Medulla oblongata (tissue), 1 donor: ENCODE measurements at regions not wholly inside any gene's neighbourhood (a gene's known extent, or its start where the extent isn't known, plus 50 kb on each side); places are given as distances from the start of the nearest gene placed in this dataset.

Experiments
- DNase-seq: peaks from one replicate; pipeline ENCODE4 v3.0.0-alpha.2; 2015; ENCODE audit errors: extremely low spot score

DNA sequence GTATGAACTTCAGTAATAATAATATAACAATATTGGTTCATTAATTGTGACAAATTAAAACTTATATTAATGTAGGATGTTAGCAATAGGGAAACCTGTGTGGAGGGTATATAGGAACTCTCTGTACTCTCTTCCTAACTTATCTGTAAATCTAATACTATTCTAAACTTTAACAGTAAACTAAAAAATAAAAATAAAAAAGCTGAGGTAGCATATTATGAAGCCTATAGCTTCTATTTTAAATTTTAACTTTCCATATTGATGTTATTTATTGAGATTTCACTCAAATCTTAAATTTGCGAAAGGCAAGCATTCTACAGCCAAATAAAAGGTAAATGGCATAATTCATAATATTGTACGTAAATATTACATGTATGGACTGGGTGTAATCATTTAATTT lies 326.4 kb downstream of the MEI4 start:
- DNase-seq: no peak

DNA sequence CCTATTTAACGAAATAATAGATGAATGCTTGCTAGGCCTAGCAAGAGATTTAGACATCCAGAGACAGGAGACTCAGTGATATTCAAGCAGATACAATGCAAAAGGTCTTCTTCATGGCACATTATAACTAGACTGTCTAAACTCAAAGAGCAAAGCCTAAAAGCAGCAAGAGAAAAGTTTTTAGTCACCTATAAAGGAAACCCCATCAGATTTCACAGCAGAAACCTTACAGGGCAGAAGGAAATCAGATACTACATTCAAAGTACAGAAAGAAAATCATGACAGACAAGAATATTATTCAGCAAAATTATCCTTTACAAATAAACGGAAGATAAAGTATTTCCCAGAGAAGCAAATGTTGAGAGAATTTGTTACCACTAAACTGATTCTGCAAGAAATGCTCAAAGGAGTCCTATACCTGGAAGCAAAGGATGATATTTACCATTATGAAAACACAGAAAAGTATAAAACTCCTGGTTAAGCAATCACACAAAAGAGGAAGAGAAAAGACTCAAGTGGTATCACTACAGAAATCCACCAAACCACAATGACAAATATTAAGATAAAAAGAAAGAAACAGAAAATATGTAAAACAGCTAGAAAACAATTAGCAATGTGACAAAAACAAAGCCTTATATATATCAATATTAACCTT lies 333.7 kb downstream of the MEI4 start:
- DNase-seq: no peak

DNA sequence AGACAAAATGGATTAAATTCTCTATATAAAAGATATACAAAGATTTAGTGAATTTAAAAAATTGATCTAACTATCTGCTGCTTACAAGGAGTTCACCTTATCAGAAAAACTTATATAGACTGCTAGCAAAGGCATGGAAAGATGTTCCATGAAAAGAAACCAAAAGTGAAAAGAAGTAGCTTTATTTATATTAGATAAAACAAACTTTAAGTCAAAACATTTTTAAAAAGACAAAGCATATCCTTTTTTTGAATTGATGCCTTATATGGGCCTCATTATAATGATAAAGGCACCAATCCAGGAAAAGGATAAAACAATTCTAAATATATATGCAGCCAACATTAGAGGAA lies 334.2 kb downstream of the MEI4 start:
- no peak for DNase-seq

DNA sequence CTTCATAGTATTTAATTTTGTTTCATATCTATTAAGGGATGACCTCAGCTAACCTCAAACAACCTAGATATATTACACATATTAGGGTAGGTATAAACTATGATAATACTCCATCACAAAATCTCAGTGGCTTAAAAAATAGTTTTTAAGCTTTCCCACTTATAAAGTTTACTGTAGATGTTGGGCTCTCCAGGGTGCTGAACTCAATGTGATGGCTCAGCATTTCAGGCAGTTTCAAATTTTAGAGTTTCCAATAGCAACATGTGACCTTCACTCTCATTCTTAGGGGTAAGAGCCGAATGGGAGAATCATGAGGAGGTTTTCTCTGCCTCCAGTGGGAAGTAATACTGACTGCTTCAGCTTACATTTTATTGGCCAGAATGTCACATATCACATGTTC lies 357.3 kb downstream of the MEI4 start:
- no peak for DNase-seq

DNA sequence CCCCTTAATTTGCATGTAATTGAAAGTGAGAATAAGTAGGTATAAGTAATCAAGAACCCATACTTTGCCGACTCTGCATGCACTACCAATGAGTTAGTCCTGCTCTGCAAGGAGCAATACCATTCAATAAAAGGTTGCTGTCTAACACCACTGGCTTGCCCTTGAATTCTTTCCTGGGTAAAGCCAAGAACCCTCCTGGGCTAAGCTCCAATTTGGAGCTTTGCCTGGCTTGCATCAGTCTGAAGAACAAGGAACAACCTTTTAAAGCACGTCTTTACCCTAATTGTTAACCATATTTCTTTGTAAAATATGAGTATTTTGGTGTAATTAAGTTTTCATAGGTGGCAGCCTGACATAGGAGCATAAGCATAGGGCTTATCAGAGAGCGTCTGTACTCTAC lies 367.7 kb downstream of the MEI4 start:
- no peak for DNase-seq

DNA sequence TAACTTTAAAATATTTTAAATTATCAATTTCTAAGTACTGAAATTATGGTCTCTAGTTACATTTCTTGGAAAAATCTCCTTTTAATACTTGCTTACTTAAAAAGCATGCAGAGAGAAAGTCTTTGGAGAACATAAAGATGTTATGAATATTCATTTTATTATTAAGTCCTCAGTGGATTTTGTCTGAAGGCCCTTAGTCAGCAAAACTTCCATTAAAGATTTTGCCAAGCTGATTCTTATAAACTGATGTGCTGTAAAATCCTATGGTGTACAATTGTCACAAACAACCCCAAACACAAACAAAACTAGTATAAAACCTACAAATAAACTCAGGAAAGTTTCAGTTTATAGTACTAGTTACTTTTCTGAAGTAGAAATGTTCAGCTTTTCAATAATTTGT lies 372.7 kb downstream of the MEI4 start:
- no peak for DNase-seq

DNA sequence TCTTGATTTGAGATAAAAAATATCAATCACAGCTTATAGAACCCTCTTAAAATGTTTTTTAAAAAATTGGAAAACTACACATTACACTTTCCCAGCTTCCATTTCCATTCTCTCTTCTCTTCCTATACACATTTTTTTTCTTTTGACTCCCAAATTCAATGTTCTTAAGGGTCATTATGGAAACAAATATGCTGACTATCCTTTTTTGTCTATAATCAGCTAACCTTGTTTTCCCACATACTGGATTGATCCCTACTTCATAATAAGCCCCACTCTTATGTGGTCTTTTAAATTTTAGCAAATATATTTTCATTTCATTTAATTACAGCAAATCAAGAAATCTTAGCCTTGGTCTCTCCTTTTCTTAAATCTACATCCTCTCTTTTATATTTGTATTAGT lies 378.4 kb downstream of the MEI4 start:
- DNase-seq: no peak

DNA sequence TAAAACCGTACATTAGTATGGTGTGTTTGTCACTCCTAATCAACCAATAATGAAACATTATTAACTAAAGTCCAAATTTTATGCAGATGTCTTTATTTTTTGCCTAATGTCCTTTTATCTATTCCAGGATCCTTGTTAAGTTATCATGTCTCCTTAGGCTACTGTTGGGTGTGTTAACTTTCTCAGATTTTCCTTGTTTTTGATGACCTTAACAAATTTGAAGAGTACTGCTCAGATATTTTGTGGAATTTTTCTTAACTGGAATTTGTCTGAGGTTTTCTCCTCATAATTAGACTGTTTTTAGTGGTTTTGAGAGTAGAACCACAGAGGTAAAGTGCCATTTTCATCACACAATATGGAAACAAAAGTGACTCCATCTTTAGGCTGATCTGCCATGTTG lies 406.3 kb downstream of the MEI4 start:
- no peak for DNase-seq

DNA sequence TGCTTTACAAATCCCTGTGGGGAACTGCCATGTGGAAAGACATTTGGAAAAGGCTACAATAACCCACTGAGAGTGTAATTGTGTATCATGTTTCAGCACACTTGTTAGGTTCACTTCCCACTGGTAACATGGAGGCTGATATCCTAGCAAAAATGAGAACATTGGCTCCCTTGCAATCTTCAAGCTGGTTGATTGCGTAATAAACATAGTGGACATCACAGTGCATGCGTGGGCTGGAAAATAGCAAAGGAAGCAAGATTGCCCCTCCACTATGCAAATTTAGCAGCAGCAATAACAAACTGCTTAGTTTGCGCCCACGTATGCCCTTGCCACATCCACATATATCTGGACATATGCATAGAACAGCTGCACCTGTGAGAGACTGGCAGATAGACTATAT lies 410.2 kb downstream of the MEI4 start:
- no peak for DNase-seq

DNA sequence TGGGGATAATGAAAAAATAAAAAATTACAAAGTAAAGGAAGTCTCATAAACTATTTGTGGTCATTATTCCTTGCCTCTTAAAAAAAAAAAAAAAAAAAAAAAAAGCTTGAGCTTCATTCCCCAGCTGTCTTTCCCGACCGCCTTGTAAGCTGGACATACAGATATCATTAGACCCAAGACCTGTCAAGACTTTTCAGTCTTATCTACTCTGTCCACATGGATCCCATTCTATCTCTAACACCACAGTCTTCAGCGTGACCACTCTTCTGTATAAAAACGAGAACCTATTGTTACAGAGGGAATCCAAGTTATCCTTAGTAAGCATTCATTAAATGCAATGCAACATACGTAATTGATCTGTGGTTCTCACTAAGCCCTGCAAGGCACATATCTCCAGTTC lies 423.5 kb downstream of the MEI4 start:
- no peak for DNase-seq

DNA sequence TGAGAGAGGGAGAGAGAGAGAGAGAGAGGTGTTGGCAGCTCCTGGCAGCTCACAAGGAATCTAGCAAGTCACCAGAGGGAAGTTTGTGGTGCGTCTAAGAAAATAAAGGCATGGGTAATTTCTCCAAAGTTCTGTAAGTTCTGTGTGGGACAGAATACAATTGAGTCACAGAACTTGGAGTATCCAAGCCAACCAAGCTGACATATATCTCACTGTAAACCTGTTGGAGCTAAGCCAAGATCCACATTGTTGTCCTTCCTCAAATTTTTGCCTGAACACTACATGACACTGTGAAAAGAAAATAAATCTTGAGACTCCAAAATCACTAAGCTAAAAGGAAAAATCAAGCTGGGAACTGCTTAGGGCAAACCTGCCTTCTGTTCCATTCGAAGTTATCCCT lies 436.7 kb downstream of the MEI4 start:
- DNase-seq: no peak

DNA sequence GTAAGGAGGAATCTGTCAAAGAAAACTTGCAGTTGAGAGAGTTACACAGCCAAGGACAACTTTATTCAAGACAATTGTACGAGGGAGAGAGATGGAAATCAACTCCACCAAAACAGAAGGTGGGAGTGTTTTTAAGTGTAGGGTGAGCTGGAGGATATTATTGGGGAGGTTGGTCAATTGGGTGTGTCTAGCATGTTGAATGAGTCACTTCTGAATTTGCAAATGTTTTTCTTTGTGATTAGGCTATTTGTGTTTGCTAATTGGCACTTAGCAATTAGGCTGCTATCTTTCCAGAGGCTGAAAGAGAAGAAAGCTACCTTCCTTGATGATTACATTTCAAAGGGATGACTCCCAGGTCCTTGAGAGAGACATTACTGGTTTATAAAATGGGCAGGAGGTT lies 441.1 kb downstream of the MEI4 start:
- DNase-seq: no peak

DNA sequence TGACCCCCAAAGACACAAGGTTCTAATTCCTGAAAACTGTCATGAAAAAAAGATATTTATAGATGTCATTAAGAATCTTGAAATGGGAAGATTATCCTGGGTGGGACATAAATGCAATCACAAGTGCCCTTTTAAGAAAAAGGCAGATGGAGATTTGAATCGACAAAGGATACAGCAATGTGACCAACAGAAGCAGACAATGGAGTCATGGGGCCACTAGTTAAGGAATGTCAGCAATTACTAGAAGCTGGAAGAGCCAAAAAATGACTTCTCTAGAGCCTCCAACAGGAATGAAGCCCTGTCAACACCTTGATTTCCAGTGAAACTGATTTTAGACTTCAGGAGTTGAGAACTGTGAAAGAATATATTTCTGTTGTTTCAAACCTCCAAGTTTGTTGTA lies 448.5 kb downstream of the MEI4 start:
- DNase-seq: no peak

DNA sequence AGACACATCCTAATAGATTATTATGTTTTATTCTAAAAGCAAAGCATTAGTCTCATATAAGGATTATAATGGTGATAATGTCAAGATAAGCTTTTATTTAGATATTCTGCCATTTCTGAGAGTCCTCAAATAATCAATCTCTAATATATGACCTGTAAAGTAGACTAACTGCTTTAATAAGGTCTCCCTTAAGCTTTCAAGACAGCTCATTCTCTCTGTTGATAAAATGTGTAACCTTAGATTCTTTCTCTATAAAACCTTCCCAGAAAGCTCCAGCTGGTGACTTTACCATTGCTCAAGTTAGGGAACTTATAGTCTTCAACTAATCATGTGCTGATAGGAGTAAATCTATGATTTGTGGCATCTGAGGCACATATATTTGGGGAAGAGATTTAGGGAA lies 457.8 kb downstream of the MEI4 start:
- no peak for DNase-seq

DNA sequence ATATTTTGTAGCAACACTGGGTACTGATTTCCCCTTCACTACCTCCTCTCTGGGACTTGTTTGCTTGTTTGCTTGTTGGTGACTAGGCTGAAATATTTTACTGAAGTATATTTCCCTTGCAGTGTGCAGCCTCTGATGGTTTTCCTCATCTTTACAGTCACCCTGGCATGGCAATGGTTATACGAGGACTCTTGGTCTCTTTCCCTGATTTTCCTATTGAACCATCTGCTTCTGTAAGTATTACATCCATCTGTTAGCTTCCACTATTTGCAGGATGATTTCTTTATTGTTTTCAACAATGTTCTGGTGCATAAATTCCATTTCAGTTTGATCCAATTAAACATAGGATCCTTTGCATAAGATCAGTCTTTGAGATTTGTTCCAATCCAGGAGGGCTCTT lies 465.1 kb downstream of the MEI4 start:
- no peak for DNase-seq

DNA sequence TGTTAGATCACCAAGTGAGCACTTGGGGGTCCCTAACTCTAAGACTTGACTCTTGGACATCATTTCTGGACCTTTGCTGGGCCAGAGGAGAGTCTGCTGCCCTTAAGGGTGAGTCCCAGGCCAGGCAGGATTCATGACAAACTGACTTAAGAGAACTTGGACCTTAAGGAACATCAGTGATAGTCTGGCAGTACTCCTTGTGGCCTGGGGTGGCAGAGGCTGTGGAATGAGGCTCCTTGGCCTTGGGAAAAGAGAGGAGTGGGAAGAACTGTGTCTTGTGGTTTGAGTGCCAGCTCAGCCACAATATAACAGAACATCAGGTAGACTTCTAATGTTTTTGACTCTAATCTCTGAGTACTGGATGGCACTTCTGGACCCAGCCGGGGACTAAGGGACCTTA lies 478.7 kb downstream of the MEI4 start:
- no peak for DNase-seq

DNA sequence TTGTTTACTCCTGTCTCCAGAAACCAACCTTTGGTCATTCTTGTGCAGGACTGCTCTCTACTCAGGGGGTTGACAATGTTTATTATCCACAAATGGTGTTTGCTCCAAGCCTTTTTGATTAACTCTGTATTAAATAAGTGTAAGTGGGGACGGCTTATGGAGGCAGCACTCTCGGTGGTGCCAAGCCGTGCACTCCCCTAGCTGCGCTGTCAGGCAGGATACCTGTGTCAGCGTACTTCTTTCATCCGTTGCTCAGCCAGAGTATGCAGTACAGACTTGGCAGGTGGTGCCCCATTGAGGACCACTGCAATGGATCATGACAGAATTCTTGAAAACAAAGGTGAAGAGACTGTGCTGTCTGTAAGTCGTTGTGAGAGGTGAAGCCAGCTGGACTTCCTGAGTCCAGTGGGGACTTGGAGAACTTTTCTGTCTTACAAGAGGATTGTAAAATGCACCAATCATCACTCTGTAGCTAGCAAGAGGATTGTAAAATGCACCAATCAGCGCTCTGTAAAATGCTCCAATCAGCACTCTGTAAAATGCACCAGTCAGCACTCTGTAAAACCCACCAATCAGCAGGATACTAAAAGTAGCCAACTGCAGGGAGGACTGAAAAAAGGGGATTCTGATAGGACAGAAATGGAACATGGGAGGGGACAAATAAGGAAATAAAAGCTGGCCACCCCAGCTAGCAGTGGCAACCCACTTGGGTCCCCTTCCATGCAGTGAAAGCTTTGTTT lies 480.0 kb downstream of the MEI4 start:
- no peak for DNase-seq

DNA sequence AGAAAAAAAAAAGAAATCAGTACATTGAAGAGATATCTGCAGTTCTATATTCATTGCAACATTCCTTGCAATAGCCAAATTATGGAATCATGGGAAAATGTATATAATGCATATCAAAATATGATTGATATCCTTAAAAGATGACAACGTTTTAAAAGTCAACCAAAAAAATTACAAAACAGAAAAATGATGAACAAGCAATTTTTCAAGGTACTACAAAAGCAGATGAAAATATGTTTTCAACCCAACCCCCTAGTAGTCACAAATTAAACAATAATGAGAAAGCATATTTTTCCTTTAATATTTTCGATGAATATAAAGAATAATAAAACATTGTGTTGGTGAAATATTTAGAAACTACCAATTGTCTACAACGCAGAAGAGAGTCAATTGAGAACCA lies 497.6 kb downstream of the MEI4 start:
- no peak for DNase-seq

DNA sequence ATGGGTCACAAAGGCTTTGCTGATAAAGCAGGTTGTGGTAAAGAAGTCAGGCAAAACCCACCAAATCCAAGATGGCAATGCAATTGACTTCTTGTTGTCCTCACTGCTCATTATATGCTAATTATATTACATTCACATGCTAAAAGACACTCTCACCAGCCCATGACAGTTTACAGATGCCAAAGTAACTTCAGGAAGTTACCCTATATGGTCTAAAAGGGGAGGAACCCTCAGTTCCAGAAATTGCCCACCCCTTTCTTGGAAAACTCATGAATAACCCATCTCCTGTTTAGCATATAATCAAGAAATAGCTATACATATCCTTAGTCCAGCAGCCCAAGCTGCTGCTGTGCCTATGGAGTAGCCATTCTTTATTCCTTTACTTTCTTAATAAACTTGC lies 501.1 kb downstream of the MEI4 start:
- DNase-seq: no peak

DNA sequence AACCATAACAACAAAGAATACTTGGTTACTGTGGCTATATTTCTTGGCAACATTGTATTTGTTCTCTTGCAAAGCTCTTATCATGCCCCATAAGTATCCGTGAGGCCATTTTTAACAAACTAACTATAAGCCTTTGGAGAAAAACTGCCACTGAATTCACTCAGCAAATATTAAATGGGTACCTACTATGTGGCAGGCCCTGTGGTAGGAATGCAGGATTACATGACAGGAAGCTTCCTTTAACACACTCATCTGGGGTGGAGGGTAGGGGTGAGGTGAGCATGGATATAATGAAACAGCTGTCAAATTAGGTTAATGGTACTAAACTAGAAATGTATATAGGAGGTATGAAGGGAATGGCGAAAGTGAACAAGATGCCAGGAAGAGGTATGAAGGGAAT lies 504.8 kb downstream of the MEI4 start:
- no peak for DNase-seq

DNA sequence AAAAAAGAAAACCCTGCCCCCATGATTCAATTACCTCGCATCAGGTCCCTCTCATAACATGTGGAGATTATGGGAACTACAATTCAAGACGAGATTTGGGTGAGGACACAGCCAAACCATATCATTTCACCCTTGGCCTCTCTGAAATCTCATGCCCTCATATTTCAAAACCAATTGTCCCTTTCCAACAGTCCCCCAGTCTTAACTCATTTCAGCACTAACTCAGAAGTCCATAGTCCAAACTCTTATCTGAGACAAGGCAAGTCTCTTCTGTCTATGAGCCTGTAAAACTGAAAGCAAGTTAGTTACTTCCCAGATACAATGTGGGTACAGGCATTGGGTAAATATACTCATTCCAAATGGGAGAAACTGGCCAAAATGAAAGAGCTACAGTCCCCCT lies 536.1 kb downstream of the MEI4 start:
- no peak for DNase-seq

DNA sequence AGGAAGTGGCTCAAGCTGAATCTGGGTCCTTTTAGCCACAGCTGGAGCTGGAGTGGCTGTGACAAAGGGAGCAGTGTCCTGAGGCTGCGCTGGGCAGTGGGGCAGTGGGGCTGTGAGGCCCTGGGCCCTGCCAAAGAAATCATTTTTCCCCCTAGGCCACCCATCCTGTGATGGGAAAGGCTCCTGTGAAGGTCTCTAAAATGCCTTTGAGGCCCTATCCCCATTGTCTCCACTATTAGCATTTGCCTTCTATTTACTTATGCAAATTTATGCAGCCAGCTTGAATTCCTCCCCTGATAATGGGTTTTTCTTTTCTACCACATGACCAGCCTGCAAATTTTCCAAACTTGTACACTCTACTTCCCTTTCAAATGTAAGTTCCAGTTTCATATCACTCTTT lies 539.2 kb downstream of the MEI4 start:
- DNase-seq: no peak

DNA sequence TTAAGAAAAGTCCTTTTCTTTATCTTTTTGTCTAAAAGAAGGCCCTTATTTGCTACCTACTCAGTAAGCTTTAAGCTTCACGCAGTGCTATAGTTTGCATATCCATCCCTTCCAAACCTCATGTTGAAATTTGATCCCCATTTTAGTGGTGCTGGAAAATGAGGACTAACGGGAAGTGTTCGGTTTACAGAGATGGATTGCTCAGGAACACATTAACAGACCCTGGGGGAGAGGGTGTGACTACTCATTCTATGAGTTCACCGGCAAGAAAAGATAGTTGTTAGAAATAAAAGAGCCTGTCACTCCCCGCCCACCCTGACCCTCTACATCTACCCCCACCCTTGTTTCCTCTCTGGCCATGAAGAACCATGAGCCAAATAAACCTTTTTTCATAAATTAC lies 546.2 kb downstream of the MEI4 start:
- DNase-seq: no peak

DNA sequence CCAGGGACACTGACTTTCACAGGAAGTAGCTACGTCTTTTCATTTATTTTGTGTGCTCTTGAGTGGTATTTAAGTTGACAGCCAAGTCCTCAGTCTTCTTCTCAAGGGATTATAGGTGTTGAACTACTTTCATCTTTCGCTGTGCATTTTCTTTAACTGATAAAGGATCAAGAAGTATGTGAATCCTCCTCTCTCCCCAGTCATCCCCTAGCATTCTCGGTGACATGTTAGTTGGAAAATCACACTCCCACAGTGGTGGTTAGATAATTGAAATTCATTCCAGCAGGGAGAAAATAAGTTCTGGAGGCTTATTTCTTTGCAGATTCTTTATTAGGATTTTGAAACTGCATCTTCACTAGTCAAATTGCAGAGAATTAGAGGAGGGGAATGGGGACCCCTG lies 569.4 kb downstream of the MEI4 start:
- DNase-seq: no peak
